Astrocyte of the spinal cord (primary cell): ENCODE measurements at regions not wholly inside any gene's neighbourhood (a gene's known extent, or its start where the extent isn't known, plus 50 kb on each side); places are given as distances from the start of the nearest gene placed in this dataset.

Experiments
- DNase-seq: peaks from one replicate; pipeline ENCODE4 v3.0.0; 2011; ENCODE audit warnings: low read depth, low spot score
- H3K4me3 ChIP-seq: 2 replicates; pipeline ENCODE4 v1.5.1; 2011; ENCODE audit warnings: low read depth, mild to moderate bottlenecking, low read length, moderate library complexity
- CTCF ChIP-seq: IDR thresholded peaks from 2 replicates; pipeline ENCODE4 v1.5.1; 2012; ENCODE audit warnings: low read depth, mild to moderate bottlenecking, low read length, inconsistent platforms
- in situ Hi-C: cut with HindIII; loops from 2 replicates; pipeline ENCODE4 v1.10.0; 2017; ENCODE audit warnings: low sequenced_read_pairs

- in situ Hi-C loops = no loop called here
These were observed 50.7 kb upstream of the PLEKHG1 start for GRCh38 chr6:150549007-150549406.

GRCh38 chr6:150549674-150550101 lies 50.0 kb upstream of the PLEKHG1 start:
- no peak overlapping the region for H3K4me3 ChIP-seq
- no peak for TF ChIP-seq CTCF
- DNase-seq = peak; percentile 17
- in situ Hi-C loops = no loop called here

More at GRCh38 chr6:150549007-150549406, 50.7 kb upstream of the PLEKHG1 start:
- no peak overlapping the region for H3K4me3 ChIP-seq
- no peak for DNase-seq
- TF ChIP-seq CTCF = no peak
